ENCODE measurements at regions not wholly inside any gene's neighbourhood (a gene's known extent, or its start where the extent isn't known, plus 50 kb on each side); places are given as distances from the start of the nearest gene placed in this dataset.

- H3K4me1 ChIP-seq (ENCODE audit: control insufficient read depth in 1 of 2, insufficient read depth in 2 of 2, low read length in 2 of 2), result no peaks in the 10 kb centered on the region
- no peaks in the 10 kb centered on the region for H3K79me1 ChIP-seq (ENCODE audit: low read length)
- no peak overlapping the region for H4K12ac ChIP-seq (ENCODE audit: low read depth, low read length)
- H2BK12ac ChIP-seq (ENCODE audit: low read length), result no peak overlapping the region
- no peak overlapping the region for H2AK5ac ChIP-seq (ENCODE audit: low read length)
- H3K23ac ChIP-seq (ENCODE audit: low read length), result no peak overlapping the region
- no peak overlapping the region for H4K8ac ChIP-seq (ENCODE audit: low read depth, low read length)
- H3K14ac ChIP-seq (ENCODE audit: low read length), result no peak overlapping the region
- H3K36me3 ChIP-seq (ENCODE audit: control insufficient read depth in 1 of 2, insufficient read depth in 2 of 2, low read length in 2 of 2), result no peaks in the 10 kb centered on the region
- H2AFZ ChIP-seq (ENCODE audit: insufficient read depth, low read length, poor library complexity), result no peak overlapping the region
- H3K18ac ChIP-seq (ENCODE audit: low read length), result no peak overlapping the region
- no peak overlapping the region for H2BK5ac ChIP-seq (ENCODE audit: low read depth, low read length, poor library complexity)
- H3K4me3 ChIP-seq (ENCODE audit: low read depth, low read length), result no peak overlapping the region
- no peak overlapping the region for H3K4me2 ChIP-seq (ENCODE audit: low read length)
- H3K27ac ChIP-seq (ENCODE audit: low read depth, low read length), result no peak overlapping the region
- no peaks in the 10 kb centered on the region for H3K79me2 ChIP-seq (ENCODE audit: control insufficient read depth, insufficient read depth, low read length, poor library complexity)
- H3K9me3 ChIP-seq (ENCODE audit: insufficient read depth, low read depth, low read length), result no peaks in the 10 kb centered on the region
- H4K91ac ChIP-seq (ENCODE audit: low read depth, low read length), result no peak overlapping the region
- DNase-seq, result no peak
- H3K27me3 ChIP-seq (ENCODE audit: insufficient read depth, low read length), result no peaks in the 10 kb centered on the region
- no peak overlapping the region for H3K4ac ChIP-seq (ENCODE audit: low read depth, low read length)
- H3K9ac ChIP-seq (ENCODE audit: low read length), result no peak overlapping the region
- H2BK120ac ChIP-seq (ENCODE audit: insufficient read depth, low read length, poor library complexity), result no peak overlapping the region
- WGBS (ENCODE audit: extremely low coverage, insufficient coverage, insufficient read length), result no CpG with 5 or more reads among the region's 7 CpGs
Observed at GRCh38 chr12:69036533-69036932, 103.6 kb upstream of the CPM start.

GRCh38 chr12:69036999-69037398, 104.0 kb upstream of the CPM start:
- H3K4me3 ChIP-seq (ENCODE audit: low read depth, low read length), result no peak overlapping the region
- no peak overlapping the region for H3K9ac ChIP-seq (ENCODE audit: low read length)
- H3K9me3 ChIP-seq (ENCODE audit: insufficient read depth, low read depth, low read length), result no peaks in the 10 kb centered on the region
- no peak overlapping the region for H4K91ac ChIP-seq (ENCODE audit: low read depth, low read length)
- H3K4me2 ChIP-seq (ENCODE audit: low read length), result no peak overlapping the region
- no peak overlapping the region for H2BK120ac ChIP-seq (ENCODE audit: insufficient read depth, low read length, poor library complexity)
- no peak overlapping the region for H4K12ac ChIP-seq (ENCODE audit: low read depth, low read length)
- no peaks in the 10 kb centered on the region for H3K36me3 ChIP-seq (ENCODE audit: control insufficient read depth in 1 of 2, insufficient read depth in 2 of 2, low read length in 2 of 2)
- H2AK5ac ChIP-seq (ENCODE audit: low read length), result no peak overlapping the region
- no peak overlapping the region for H2BK12ac ChIP-seq (ENCODE audit: low read length)
- H3K23ac ChIP-seq (ENCODE audit: low read length), result no peak overlapping the region
- H3K27ac ChIP-seq (ENCODE audit: low read depth, low read length), result no peak overlapping the region
- no CpG with 5 or more reads among the region's 4 CpGs for WGBS (ENCODE audit: extremely low coverage, insufficient coverage, insufficient read length)
- no peak overlapping the region for H2BK5ac ChIP-seq (ENCODE audit: low read depth, low read length, poor library complexity)
- no peak for DNase-seq
- H3K79me1 ChIP-seq (ENCODE audit: low read length), result no peaks in the 10 kb centered on the region
- no peaks in the 10 kb centered on the region for H3K27me3 ChIP-seq (ENCODE audit: insufficient read depth, low read length)
- no peak overlapping the region for H3K4ac ChIP-seq (ENCODE audit: low read depth, low read length)
- no peak overlapping the region for H4K8ac ChIP-seq (ENCODE audit: low read depth, low read length)
- H3K18ac ChIP-seq (ENCODE audit: low read length), result no peak overlapping the region
- no peaks in the 10 kb centered on the region for H3K79me2 ChIP-seq (ENCODE audit: control insufficient read depth, insufficient read depth, low read length, poor library complexity)
- no peak overlapping the region for H3K14ac ChIP-seq (ENCODE audit: low read length)
- H2AFZ ChIP-seq (ENCODE audit: insufficient read depth, low read length, poor library complexity), result no peak overlapping the region
- H3K4me1 ChIP-seq (ENCODE audit: control insufficient read depth in 1 of 2, insufficient read depth in 2 of 2, low read length in 2 of 2), result no peaks in the 10 kb centered on the region

- H4K12ac ChIP-seq (ENCODE audit: low read depth, low read length), result no peak overlapping the region
- H3K27ac ChIP-seq (ENCODE audit: low read depth, low read length), result no peak overlapping the region
- no peak overlapping the region for H3K9ac ChIP-seq (ENCODE audit: low read length)
- H3K14ac ChIP-seq (ENCODE audit: low read length), result no peak overlapping the region
- no peak overlapping the region for H2BK5ac ChIP-seq (ENCODE audit: low read depth, low read length, poor library complexity)
- no peak overlapping the region for H3K4ac ChIP-seq (ENCODE audit: low read depth, low read length)
- H2BK12ac ChIP-seq (ENCODE audit: low read length), result no peak overlapping the region
- H3K4me2 ChIP-seq (ENCODE audit: low read length), result no peak overlapping the region
- peak in 1 of 2 donors; percentile 37 for DNase-seq
- no peaks in the 10 kb centered on the region for H3K9me3 ChIP-seq (ENCODE audit: insufficient read depth, low read depth, low read length)
- no CpG with 5 or more reads among the region's 2 CpGs for WGBS (ENCODE audit: extremely low coverage, insufficient coverage, insufficient read length)
- no peaks in the 10 kb centered on the region for H3K79me1 ChIP-seq (ENCODE audit: low read length)
- H2AFZ ChIP-seq (ENCODE audit: insufficient read depth, low read length, poor library complexity), result no peak overlapping the region
- H4K91ac ChIP-seq (ENCODE audit: low read depth, low read length), result no peak overlapping the region
- no peak overlapping the region for H2BK120ac ChIP-seq (ENCODE audit: insufficient read depth, low read length, poor library complexity)
- no peak overlapping the region for H3K23ac ChIP-seq (ENCODE audit: low read length)
- no peak overlapping the region for H4K8ac ChIP-seq (ENCODE audit: low read depth, low read length)
- no peaks in the 10 kb centered on the region for H3K79me2 ChIP-seq (ENCODE audit: control insufficient read depth, insufficient read depth, low read length, poor library complexity)
- no peaks in the 10 kb centered on the region for H3K27me3 ChIP-seq (ENCODE audit: insufficient read depth, low read length)
- no peaks in the 10 kb centered on the region for H3K36me3 ChIP-seq (ENCODE audit: control insufficient read depth in 1 of 2, insufficient read depth in 2 of 2, low read length in 2 of 2)
- no peak overlapping the region for H2AK5ac ChIP-seq (ENCODE audit: low read length)
- H3K18ac ChIP-seq (ENCODE audit: low read length), result no peak overlapping the region
- no peak overlapping the region for H3K4me3 ChIP-seq (ENCODE audit: low read depth, low read length)
- H3K4me1 ChIP-seq (ENCODE audit: control insufficient read depth in 1 of 2, insufficient read depth in 2 of 2, low read length in 2 of 2), result peaks cover 0 to 2% of the 10 kb centered on the region in 2 experiments
Observed at GRCh38 chr12:69039911-69040310, 106.9 kb upstream of the CPM start.

GRCh38 chr12:69042557-69042956, 109.6 kb upstream of the CPM start:
- no peaks in the 10 kb centered on the region for H3K27me3 ChIP-seq (ENCODE audit: insufficient read depth, low read length)
- H3K9me3 ChIP-seq (ENCODE audit: insufficient read depth, low read depth, low read length), result no peaks in the 10 kb centered on the region
- H3K23ac ChIP-seq (ENCODE audit: low read length), result no peak overlapping the region
- H3K4me1 ChIP-seq (ENCODE audit: control insufficient read depth in 1 of 2, insufficient read depth in 2 of 2, low read length in 2 of 2), result peaks cover 0 to 2% of the 10 kb centered on the region in 2 experiments
- no peak overlapping the region for H3K14ac ChIP-seq (ENCODE audit: low read length)
- H2BK5ac ChIP-seq (ENCODE audit: low read depth, low read length, poor library complexity), result no peak overlapping the region
- no peak overlapping the region for H2AK5ac ChIP-seq (ENCODE audit: low read length)
- H4K91ac ChIP-seq (ENCODE audit: low read depth, low read length), result no peak overlapping the region
- H2AFZ ChIP-seq (ENCODE audit: insufficient read depth, low read length, poor library complexity), result no peak overlapping the region
- no peaks in the 10 kb centered on the region for H3K36me3 ChIP-seq (ENCODE audit: control insufficient read depth in 1 of 2, insufficient read depth in 2 of 2, low read length in 2 of 2)
- H2BK120ac ChIP-seq (ENCODE audit: insufficient read depth, low read length, poor library complexity), result no peak overlapping the region
- H3K79me1 ChIP-seq (ENCODE audit: low read length), result no peaks in the 10 kb centered on the region
- no peak overlapping the region for H2BK12ac ChIP-seq (ENCODE audit: low read length)
- no peak overlapping the region for H3K4ac ChIP-seq (ENCODE audit: low read depth, low read length)
- H4K8ac ChIP-seq (ENCODE audit: low read depth, low read length), result no peak overlapping the region
- H3K9ac ChIP-seq (ENCODE audit: low read length), result no peak overlapping the region
- H3K79me2 ChIP-seq (ENCODE audit: control insufficient read depth, insufficient read depth, low read length, poor library complexity), result no peaks in the 10 kb centered on the region
- no CpG with 5 or more reads among the region's 6 CpGs for WGBS (ENCODE audit: extremely low coverage, insufficient coverage, insufficient read length)
- H4K12ac ChIP-seq (ENCODE audit: low read depth, low read length), result no peak overlapping the region
- H3K4me2 ChIP-seq (ENCODE audit: low read length), result no peak overlapping the region
- DNase-seq, result no peak
- no peak overlapping the region for H3K27ac ChIP-seq (ENCODE audit: low read depth, low read length)
- H3K18ac ChIP-seq (ENCODE audit: low read length), result no peak overlapping the region
- no peak overlapping the region for H3K4me3 ChIP-seq (ENCODE audit: low read depth, low read length)

Data from trophoblast cell (in vitro differentiated cells and primary cell).